SJCRH30 (cell line): ENCODE measurements at regions not wholly inside any gene's neighbourhood (a gene's known extent, or its start where the extent isn't known, plus 50 kb on each side); places are given as distances from the start of the nearest gene placed in this dataset.
A peak's percentile ranks its signal among the peaks of the same experiment; 100 is the strongest.

Experiments used
- DNase-seq, 2 experiments: peaks; one replicate each; pipeline ENCODE4 v3.0.0-alpha.2; 2015 to 2020
- H3K27ac ChIP-seq: fragments of 250-450 bp; sonication (Bioruptor Pico); 2 replicates; pipeline ENCODE4 v1.5.1; 2020; ENCODE audit warnings: mild to moderate bottlenecking, moderate library complexity
- H3K27me3 ChIP-seq: fragments of 250-450 bp; sonication (Bioruptor Pico); 2 replicates; pipeline ENCODE4 v1.5.1; 2020; ENCODE audit warnings: mild to moderate bottlenecking, moderate library complexity
- H3K36me3 ChIP-seq: fragments of 250-450 bp; sonication (Bioruptor Pico); 2 replicates; pipeline ENCODE4 v1.5.1; 2020; ENCODE audit warnings: mild to moderate bottlenecking, moderate library complexity
- H3K4me1 ChIP-seq: fragments of 250-450 bp; sonication (Bioruptor Pico); 2 replicates; pipeline ENCODE4 v1.5.1; 2020; ENCODE audit warnings: mild to moderate bottlenecking, moderate library complexity
- H3K4me3 ChIP-seq: fragments of 250-450 bp; sonication (Bioruptor Pico); 2 replicates; pipeline ENCODE4 v1.5.1; 2020; ENCODE audit warnings: mild to moderate bottlenecking, moderate library complexity
- H3K9me3 ChIP-seq: fragments of 250-450 bp; sonication (Bioruptor Pico); replicated peaks from 2 replicates; pipeline ENCODE4 v1.5.1; 2020; ENCODE audit warnings: mild to moderate bottlenecking, moderate library complexity

- H3K27me3 ChIP-seq: no peaks in the 10 kb centered on the region
- no peaks in the 10 kb centered on the region; the same call in 1 of the 2 replicates for H3K9me3 ChIP-seq
- no peaks in the 10 kb centered on the region for H3K4me1 ChIP-seq
- DNase-seq: no peak
- H3K27ac ChIP-seq: no peak overlapping the region
- H3K4me3 ChIP-seq: no peak overlapping the region
- H3K36me3 ChIP-seq: no peaks in the 10 kb centered on the region
These were observed 193.2 kb downstream of the TGFB2 start for GRCh38 chr1:218538341-218538740.

GRCh38 chr1:218546314-218546713, 201.2 kb downstream of the TGFB2 start:
- no peaks in the 10 kb centered on the region; the same call in 1 of the 2 replicates for H3K9me3 ChIP-seq
- no peaks in the 10 kb centered on the region for H3K36me3 ChIP-seq
- no peak overlapping the region for H3K27ac ChIP-seq
- H3K4me1 ChIP-seq: no peaks in the 10 kb centered on the region
- H3K4me3 ChIP-seq: no peak overlapping the region
- DNase-seq: no peak
- H3K27me3 ChIP-seq: no peaks in the 10 kb centered on the region

- DNase-seq: no peak
- H3K4me3 ChIP-seq: no peak overlapping the region
- H3K9me3 ChIP-seq: no peaks in the 10 kb centered on the region; the same call in 1 of the 2 replicates
- no peak overlapping the region for H3K27ac ChIP-seq
- H3K27me3 ChIP-seq: no peaks in the 10 kb centered on the region
- no peaks in the 10 kb centered on the region for H3K36me3 ChIP-seq
- no peaks in the 10 kb centered on the region for H3K4me1 ChIP-seq
These were observed 203.0 kb downstream of the TGFB2 start for GRCh38 chr1:218547957-218548730.

- no peak overlapping the region for H3K27ac ChIP-seq
- H3K27me3 ChIP-seq: no peaks in the 10 kb centered on the region
- H3K4me3 ChIP-seq: no peak overlapping the region
- DNase-seq: no peak
- no peaks in the 10 kb centered on the region; the same call in 1 of the 2 replicates for H3K9me3 ChIP-seq
- no peaks in the 10 kb centered on the region for H3K36me3 ChIP-seq
- H3K4me1 ChIP-seq: no peaks in the 10 kb centered on the region
These were observed 203.6 kb downstream of the TGFB2 start for GRCh38 chr1:218548764-218549163.

- Histone ChIP-seq H3K4me1 (peaks cover 8% of the 10 kb centered on the region), H3K4me3 (no peak overlapping the region), H3K9me3 (peaks cover 3% of the 10 kb centered on the region; the same call in 1 of the 2 replicates), H3K27ac (no peak overlapping the region), H3K36me3 (no peaks in the 10 kb centered on the region), H3K27me3 (no peaks in the 10 kb centered on the region)
- no peak for DNase-seq
These were observed 208.1 kb downstream of the TGFB2 start for GRCh38 chr1:218553197-218553596.

- DNase-seq: no peak
- H3K27me3 ChIP-seq: no peaks in the 10 kb centered on the region
These were observed 210.9 kb downstream of the TGFB2 start for GRCh38 chr1:218556016-218556415.

GRCh38 chr1:218557731-218558130, 212.6 kb downstream of the TGFB2 start:
- no peaks in the 10 kb centered on the region for H3K36me3 ChIP-seq
- H3K9me3 ChIP-seq: peaks cover 8% of the 10 kb centered on the region; the same call in 1 of the 2 replicates
- peaks cover 17% of the 10 kb centered on the region for H3K4me1 ChIP-seq
- H3K27ac ChIP-seq: no peak overlapping the region
- DNase-seq: peak; percentile 79 to 91
- H3K4me3 ChIP-seq: no peak overlapping the region
- H3K27me3 ChIP-seq: no peaks in the 10 kb centered on the region

More at GRCh38 chr1:218556016-218556415, 210.9 kb downstream of the TGFB2 start:
- Histone ChIP-seq H3K36me3 (no peaks in the 10 kb centered on the region), H3K4me1 (peaks cover 14% of the 10 kb centered on the region), H3K4me3 (no peak overlapping the region), H3K27ac (no peak overlapping the region), H3K9me3 (peaks cover 8% of the 10 kb centered on the region; the same call in 1 of the 2 replicates)

- Histone ChIP-seq H3K9me3 (peaks cover 8% of the 10 kb centered on the region; the same call in 1 of the 2 replicates), H3K27ac (no peak overlapping the region)
These were observed 213.2 kb downstream of the TGFB2 start for GRCh38 chr1:218558271-218558810.

GRCh38 chr1:218565377-218565776, 220.2 kb downstream of the TGFB2 start:
- no peak overlapping the region for H3K27ac ChIP-seq
- H3K9me3 ChIP-seq: peaks cover 3% of the 10 kb centered on the region; the same call in 1 of the 2 replicates
- no peak overlapping the region for H3K4me3 ChIP-seq
- H3K36me3 ChIP-seq: no peaks in the 10 kb centered on the region
- DNase-seq: no peak
- H3K27me3 ChIP-seq: no peaks in the 10 kb centered on the region
- peaks cover 4% of the 10 kb centered on the region; the same call in 1 of the 2 replicates for H3K4me1 ChIP-seq

More at GRCh38 chr1:218558271-218558810, 213.2 kb downstream of the TGFB2 start:
- H3K4me1 ChIP-seq: peaks cover 17% of the 10 kb centered on the region
- DNase-seq: no peak
- H3K4me3 ChIP-seq: no peak overlapping the region
- H3K27me3 ChIP-seq: no peaks in the 10 kb centered on the region
- H3K36me3 ChIP-seq: no peaks in the 10 kb centered on the region

- Histone ChIP-seq H3K36me3 (no peaks in the 10 kb centered on the region), H3K27ac (no peak overlapping the region), H3K4me3 (no peak overlapping the region), H3K27me3 (no peaks in the 10 kb centered on the region), H3K9me3 (no peaks in the 10 kb centered on the region; the same call in 1 of the 2 replicates), H3K4me1 (peaks cover 33% of the 10 kb centered on the region)
- no peak for DNase-seq
These were observed 223.9 kb downstream of the TGFB2 start for GRCh38 chr1:218568962-218569550.

GRCh38 chr1:218570456-218570855, 225.3 kb downstream of the TGFB2 start:
- no peak for DNase-seq
- Histone ChIP-seq H3K4me3 (no peak overlapping the region), H3K9me3 (no peaks in the 10 kb centered on the region; the same call in 1 of the 2 replicates)

GRCh38 chr1:218571491-218571890, 226.4 kb downstream of the TGFB2 start:
- H3K27ac ChIP-seq: peak overlapping the region; percentile 88
- H3K4me3 ChIP-seq: no peak overlapping the region
- H3K36me3 ChIP-seq: no peaks in the 10 kb centered on the region
- H3K9me3 ChIP-seq: no peaks in the 10 kb centered on the region; the same call in 1 of the 2 replicates
- DNase-seq: peak; percentile 77 to 94
- peaks cover 35% of the 10 kb centered on the region for H3K4me1 ChIP-seq
- no peaks in the 10 kb centered on the region for H3K27me3 ChIP-seq

More at GRCh38 chr1:218570456-218570855, 225.3 kb downstream of the TGFB2 start:
- Histone ChIP-seq H3K4me1 (peaks cover 35% of the 10 kb centered on the region), H3K36me3 (no peaks in the 10 kb centered on the region), H3K27ac (peak overlapping the region; percentile 88), H3K27me3 (no peaks in the 10 kb centered on the region)

GRCh38 chr1:218572050-218572449, 226.9 kb downstream of the TGFB2 start:
- Histone ChIP-seq H3K27me3 (no peaks in the 10 kb centered on the region), H3K36me3 (no peaks in the 10 kb centered on the region), H3K27ac (peak overlapping the region; percentile 88), H3K4me1 (peaks cover 35% of the 10 kb centered on the region), H3K4me3 (no peak overlapping the region), H3K9me3 (no peaks in the 10 kb centered on the region; the same call in 1 of the 2 replicates)
- DNase-seq: peak; percentile 46 to 72

GRCh38 chr1:218573925-218574324, 228.8 kb downstream of the TGFB2 start:
- Histone ChIP-seq H3K4me3 (no peak overlapping the region), H3K27ac (no peak overlapping the region), H3K9me3 (peaks cover 3% of the 10 kb centered on the region), H3K4me1 (peaks cover 35% of the 10 kb centered on the region), H3K27me3 (no peaks in the 10 kb centered on the region), H3K36me3 (no peaks in the 10 kb centered on the region)
- no peak for DNase-seq

GRCh38 chr1:218575079-218575478, 229.9 kb downstream of the TGFB2 start:
- Histone ChIP-seq H3K27me3 (no peaks in the 10 kb centered on the region), H3K27ac (no peak overlapping the region), H3K36me3 (no peaks in the 10 kb centered on the region), H3K4me1 (peaks cover 35% of the 10 kb centered on the region), H3K9me3 (peaks cover 4% of the 10 kb centered on the region), H3K4me3 (no peak overlapping the region)
- DNase-seq: no peak
